GM23338 (cell line): ENCODE measurements at regions not wholly inside any gene's neighbourhood (a gene's known extent, or its start where the extent isn't known, plus 50 kb on each side); places are given as distances from the start of the nearest gene placed in this dataset. TPM values are rescaled to one million over a fixed set of nuclear protein-coding genes. Genes with fewer than 3 reads are reported as not detected.

Experiments
- small RNA-seq: library from RNA; depleted of rRNA; stranded (forward); fragments of <200 nt; gene quantifications from one replicate; pipeline ENCODE3, GENCODE V24; 2014; ENCODE audit warnings: low replicate concordance

Small RNA genes lying in the stretch of these regions (small RNA-seq; reads per million reads assigned to genes)
- gene RF00425 = not detected
- not detected for gene RN7SKP52
- gene RNA5SP148 = not detected
- not detected for gene RNU6-1120P
